ENCODE measurements at regions not wholly inside any gene's neighbourhood (a gene's known extent, or its start where the extent isn't known, plus 50 kb on each side); places are given as distances from the start of the nearest gene placed in this dataset.

GRCh38 chr1:34427170-34427569 lies 250.5 kb downstream of the C1orf94 start:
- DNase-seq (ENCODE audit: low read depth): no peak

GRCh38 chr1:34433099-34433498 lies 256.4 kb downstream of the C1orf94 start:
- TF ChIP-seq CTCF (conservative IDR thresholded peaks at IDR 0.05; ENCODE audit: low read depth, low read length): no peak
- H3K4me3 ChIP-seq (ENCODE audit: low read length): no peak overlapping the region
- no peak for DNase-seq (ENCODE audit: low read depth)

More at GRCh38 chr1:34427170-34427569, 250.5 kb downstream of the C1orf94 start:
- TF ChIP-seq CTCF (conservative IDR thresholded peaks at IDR 0.05; ENCODE audit: low read depth, low read length): no peak
- no peak overlapping the region for H3K4me3 ChIP-seq (ENCODE audit: low read length)

GRCh38 chr1:34436836-34437235 lies 260.1 kb downstream of the C1orf94 start:
- no peak for TF ChIP-seq CTCF (conservative IDR thresholded peaks at IDR 0.05; ENCODE audit: low read depth, low read length)
- DNase-seq (ENCODE audit: low read depth): no peak
- H3K4me3 ChIP-seq (ENCODE audit: low read length): no peak overlapping the region

GRCh38 chr1:34441259-34442069 lies 264.8 kb downstream of the C1orf94 start:
- no peak overlapping the region for H3K4me3 ChIP-seq (ENCODE audit: low read length)
- DNase-seq (ENCODE audit: low read depth): no peak
- TF ChIP-seq CTCF (conservative IDR thresholded peaks at IDR 0.05; ENCODE audit: low read depth, low read length): no peak

GRCh38 chr1:34444516-34444915 lies 267.8 kb downstream of the C1orf94 start:
- H3K4me3 ChIP-seq (ENCODE audit: low read length): no peak overlapping the region
- no peak for DNase-seq (ENCODE audit: low read depth)
- TF ChIP-seq CTCF (conservative IDR thresholded peaks at IDR 0.05; ENCODE audit: low read depth, low read length): no peak

- H3K4me3 ChIP-seq (ENCODE audit: low read length): no peak overlapping the region
- TF ChIP-seq CTCF (conservative IDR thresholded peaks at IDR 0.05; ENCODE audit: low read depth, low read length): no peak
- DNase-seq (ENCODE audit: low read depth): no peak
Measured at GRCh38 chr1:34450325-34450724, 273.6 kb downstream of the C1orf94 start.

GRCh38 chr1:34452451-34452850 lies 275.7 kb downstream of the C1orf94 start:
- DNase-seq (ENCODE audit: low read depth): no peak
- H3K4me3 ChIP-seq (ENCODE audit: low read length): no peak overlapping the region
- TF ChIP-seq CTCF (conservative IDR thresholded peaks at IDR 0.05; ENCODE audit: low read depth, low read length): no peak
